ENCODE measurements at regions not wholly inside any gene's neighbourhood (a gene's known extent, or its start where the extent isn't known, plus 50 kb on each side); places are given as distances from the start of the nearest gene placed in this dataset.

DNA sequence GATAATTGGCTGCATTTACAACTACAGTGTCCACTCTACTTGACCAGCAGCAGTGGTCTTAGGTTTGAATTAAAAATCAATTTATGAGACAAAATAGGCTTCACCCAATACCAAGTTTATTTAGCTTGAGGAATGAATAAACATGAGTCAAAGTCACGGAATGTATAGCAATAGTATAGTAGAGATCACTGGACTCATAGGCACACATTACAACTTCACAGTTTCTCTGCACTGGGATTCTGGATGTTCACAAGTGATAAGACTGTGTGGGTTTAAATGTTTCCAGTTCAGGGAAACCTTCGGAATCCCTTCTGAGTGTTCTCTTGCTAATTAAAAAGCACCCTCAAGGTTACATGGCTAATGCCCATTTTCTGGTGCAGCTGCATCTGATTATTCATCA, 1064.9 kb downstream of the SLITRK5 start:
- Mint-ChIP-seq H3K27me3 (ENCODE audit: low read depth) (no peaks in the 10 kb centered on the region), H3K36me3 (ENCODE audit: low read depth) (no peaks in the 10 kb centered on the region)

DNA sequence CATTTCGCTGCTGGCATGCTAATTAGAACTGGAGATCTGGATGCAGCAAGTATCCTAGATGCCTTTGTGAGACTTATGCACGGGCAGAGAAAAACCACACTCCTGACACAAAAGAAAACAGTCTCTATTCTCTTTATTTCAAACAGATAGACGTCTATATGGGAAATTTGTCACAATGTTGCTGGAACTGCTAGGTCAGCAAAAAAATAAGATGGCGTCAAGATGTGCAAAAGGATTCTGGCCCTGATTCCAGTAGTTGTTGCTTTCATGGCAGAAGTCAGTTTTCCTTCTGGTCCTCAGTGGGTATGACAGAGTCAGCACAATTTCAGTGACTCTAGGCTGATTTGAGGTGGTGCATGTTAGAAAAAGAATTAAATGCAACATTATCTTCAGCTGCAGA, 1068.0 kb downstream of the SLITRK5 start:
- H3K4me1 Mint-ChIP-seq (ENCODE audit: low read depth), result no peaks in the 10 kb centered on the region
- H3K27ac Mint-ChIP-seq, result no peak overlapping the region
- CTCF ChIA-PET, result no interaction called here
- H3K27me3 Mint-ChIP-seq (ENCODE audit: low read depth), result no peaks in the 10 kb centered on the region
- intact Hi-C loops (cut with micrococcal nuclease), result no loop called here
- no peak overlapping the region for H3K4me3 Mint-ChIP-seq
- DNase-seq, result no peak
- no peaks in the 10 kb centered on the region for H3K36me3 Mint-ChIP-seq (ENCODE audit: low read depth)
- H3K9me3 Mint-ChIP-seq, result peaks cover 7% of the 10 kb centered on the region

More for the DNA sequence above, 1064.9 kb downstream of the SLITRK5 start:
- Mint-ChIP-seq H3K4me3 (no peak overlapping the region), H3K4me1 (ENCODE audit: low read depth) (no peaks in the 10 kb centered on the region), H3K27ac (no peak overlapping the region), H3K9me3 (peaks cover 4% of the 10 kb centered on the region)
- DNase-seq, result no peak
- CTCF ChIA-PET, result no interaction called here
- intact Hi-C loops (cut with micrococcal nuclease), result no loop called here

- intact Hi-C loops (cut with micrococcal nuclease), result no loop called here
- no peak for DNase-seq
- H3K9me3 Mint-ChIP-seq, result peaks cover 3% of the 10 kb centered on the region
- H3K27ac Mint-ChIP-seq, result no peak overlapping the region
- CTCF ChIA-PET, result no interaction called here
- no peaks in the 10 kb centered on the region for H3K4me1 Mint-ChIP-seq (ENCODE audit: low read depth)
- H3K27me3 Mint-ChIP-seq (ENCODE audit: low read depth), result no peaks in the 10 kb centered on the region
- H3K4me3 Mint-ChIP-seq, result no peak overlapping the region
- no peaks in the 10 kb centered on the region for H3K36me3 Mint-ChIP-seq (ENCODE audit: low read depth)
Measured at GRCh38 chr13:88744289-88744688, 1073.1 kb downstream of the SLITRK5 start.

GRCh38 chr13:88745011-88745410, 1073.8 kb downstream of the SLITRK5 start:
- Mint-ChIP-seq H3K27me3 (ENCODE audit: low read depth) (no peaks in the 10 kb centered on the region), H3K4me1 (ENCODE audit: low read depth) (no peaks in the 10 kb centered on the region), H3K4me3 (no peak overlapping the region), H3K9me3 (peaks cover 3% of the 10 kb centered on the region), H3K36me3 (ENCODE audit: low read depth) (no peaks in the 10 kb centered on the region), H3K27ac (no peak overlapping the region)
- CTCF ChIA-PET, result no interaction called here
- DNase-seq, result no peak
- intact Hi-C loops (cut with micrococcal nuclease), result no loop called here

GRCh38 chr13:88752041-88752440, 1080.9 kb downstream of the SLITRK5 start:
- no peaks in the 10 kb centered on the region for H3K4me1 Mint-ChIP-seq (ENCODE audit: low read depth)
- H3K27ac Mint-ChIP-seq, result no peak overlapping the region
- H3K4me3 Mint-ChIP-seq, result no peak overlapping the region
- H3K27me3 Mint-ChIP-seq (ENCODE audit: low read depth), result no peaks in the 10 kb centered on the region
- CTCF ChIA-PET, result no interaction called here
- H3K36me3 Mint-ChIP-seq (ENCODE audit: low read depth), result no peaks in the 10 kb centered on the region
- DNase-seq, result no peak
- intact Hi-C loops (cut with micrococcal nuclease), result no loop called here
- peaks cover 5% of the 10 kb centered on the region for H3K9me3 Mint-ChIP-seq

- DNase-seq, result no peak
- CTCF ChIA-PET, result no interaction called here
- Mint-ChIP-seq H3K27me3 (ENCODE audit: low read depth) (no peaks in the 10 kb centered on the region), H3K27ac (no peak overlapping the region), H3K4me3 (no peak overlapping the region), H3K4me1 (ENCODE audit: low read depth) (no peaks in the 10 kb centered on the region), H3K9me3 (peaks cover 7% of the 10 kb centered on the region), H3K36me3 (ENCODE audit: low read depth) (no peaks in the 10 kb centered on the region)
- intact Hi-C loops (cut with micrococcal nuclease), result no loop called here
Measured at GRCh38 chr13:88754141-88754540, 1083.0 kb downstream of the SLITRK5 start.

- no peaks in the 10 kb centered on the region for H3K36me3 Mint-ChIP-seq (ENCODE audit: low read depth)
- CTCF ChIA-PET, result no interaction called here
- intact Hi-C loops (cut with micrococcal nuclease), result no loop called here
- no peaks in the 10 kb centered on the region for H3K4me1 Mint-ChIP-seq (ENCODE audit: low read depth)
- no peak overlapping the region for H3K27ac Mint-ChIP-seq
- DNase-seq, result no peak
- H3K4me3 Mint-ChIP-seq, result no peak overlapping the region
- no peaks in the 10 kb centered on the region for H3K27me3 Mint-ChIP-seq (ENCODE audit: low read depth)
- peaks cover 4% of the 10 kb centered on the region for H3K9me3 Mint-ChIP-seq
Measured at GRCh38 chr13:88761145-88761544, 1090.0 kb downstream of the SLITRK5 start.

DNA sequence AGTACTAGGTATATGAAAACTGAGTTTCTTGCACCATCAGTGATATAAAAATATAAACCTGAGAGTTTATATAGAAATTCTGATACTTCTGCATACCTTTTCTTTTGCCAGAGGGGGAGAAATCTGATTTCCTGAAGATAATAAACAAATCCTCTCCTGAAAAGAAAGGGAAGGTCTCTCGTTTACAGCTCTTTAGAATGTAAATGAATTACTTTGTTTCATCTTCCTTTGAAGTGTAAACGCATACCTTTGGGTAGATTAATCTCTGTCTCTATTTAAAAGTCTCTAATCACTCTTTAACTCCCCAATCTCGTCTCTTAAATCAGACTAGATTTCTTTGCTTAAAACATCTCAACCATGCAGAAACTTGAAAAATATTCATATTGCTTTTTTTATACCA, 1092.9 kb downstream of the SLITRK5 start:
- H3K4me1 Mint-ChIP-seq (ENCODE audit: low read depth), result no peaks in the 10 kb centered on the region
- H3K9me3 Mint-ChIP-seq, result peaks cover 1% of the 10 kb centered on the region
- no peak overlapping the region for H3K27ac Mint-ChIP-seq
- H3K27me3 Mint-ChIP-seq (ENCODE audit: low read depth), result no peaks in the 10 kb centered on the region
- intact Hi-C loops (cut with micrococcal nuclease), result no loop called here
- H3K36me3 Mint-ChIP-seq (ENCODE audit: low read depth), result no peaks in the 10 kb centered on the region
- H3K4me3 Mint-ChIP-seq, result no peak overlapping the region
- CTCF ChIA-PET, result no interaction called here
- no peak for DNase-seq

- H3K4me3 Mint-ChIP-seq, result no peak overlapping the region
- DNase-seq, result no peak
- H3K27me3 Mint-ChIP-seq (ENCODE audit: low read depth), result no peaks in the 10 kb centered on the region
- CTCF ChIA-PET, result no interaction called here
- H3K27ac Mint-ChIP-seq, result no peak overlapping the region
- no peaks in the 10 kb centered on the region for H3K36me3 Mint-ChIP-seq (ENCODE audit: low read depth)
- H3K9me3 Mint-ChIP-seq, result peaks cover 3% of the 10 kb centered on the region
- intact Hi-C loops (cut with micrococcal nuclease), result no loop called here
- no peaks in the 10 kb centered on the region for H3K4me1 Mint-ChIP-seq (ENCODE audit: low read depth)
Measured at GRCh38 chr13:88800505-88800904, 1129.3 kb downstream of the SLITRK5 start.

DNA sequence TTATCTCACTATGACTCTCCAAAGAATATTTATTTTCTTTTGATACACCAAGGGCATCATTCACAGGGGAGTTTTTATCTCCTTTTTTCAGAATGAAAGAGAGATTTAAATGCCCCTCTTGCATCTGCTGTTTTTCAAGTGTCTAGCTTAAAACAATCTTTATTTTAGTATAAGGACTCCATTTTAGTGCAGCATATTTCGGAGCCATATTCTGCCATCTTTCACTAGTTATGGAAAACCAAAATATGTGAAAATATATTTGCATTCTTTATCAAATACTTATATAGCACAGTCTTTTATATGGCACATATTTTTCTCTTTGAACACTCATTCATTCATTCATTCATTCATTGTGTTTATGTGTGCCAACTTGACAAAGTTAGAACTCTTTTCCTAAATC, 1130.2 kb downstream of the SLITRK5 start:
- DNase-seq, result no peak
- Mint-ChIP-seq H3K27ac (no peak overlapping the region), H3K36me3 (ENCODE audit: low read depth) (no peaks in the 10 kb centered on the region), H3K9me3 (peaks cover 3% of the 10 kb centered on the region), H3K4me3 (no peak overlapping the region), H3K27me3 (ENCODE audit: low read depth) (no peaks in the 10 kb centered on the region), H3K4me1 (ENCODE audit: low read depth) (no peaks in the 10 kb centered on the region)
- intact Hi-C loops (cut with micrococcal nuclease), result no loop called here
- CTCF ChIA-PET, result no interaction called here

- peaks cover 10% of the 10 kb centered on the region for H3K9me3 Mint-ChIP-seq
- no peaks in the 10 kb centered on the region for H3K4me1 Mint-ChIP-seq (ENCODE audit: low read depth)
- no peak for DNase-seq
- CTCF ChIA-PET, result no interaction called here
- intact Hi-C loops (cut with micrococcal nuclease), result no loop called here
- no peaks in the 10 kb centered on the region for H3K27me3 Mint-ChIP-seq (ENCODE audit: low read depth)
- H3K27ac Mint-ChIP-seq, result no peak overlapping the region
- no peak overlapping the region for H3K4me3 Mint-ChIP-seq
- no peaks in the 10 kb centered on the region for H3K36me3 Mint-ChIP-seq (ENCODE audit: low read depth)
Measured at GRCh38 chr13:88802886-88803285, 1131.7 kb downstream of the SLITRK5 start.

DNA sequence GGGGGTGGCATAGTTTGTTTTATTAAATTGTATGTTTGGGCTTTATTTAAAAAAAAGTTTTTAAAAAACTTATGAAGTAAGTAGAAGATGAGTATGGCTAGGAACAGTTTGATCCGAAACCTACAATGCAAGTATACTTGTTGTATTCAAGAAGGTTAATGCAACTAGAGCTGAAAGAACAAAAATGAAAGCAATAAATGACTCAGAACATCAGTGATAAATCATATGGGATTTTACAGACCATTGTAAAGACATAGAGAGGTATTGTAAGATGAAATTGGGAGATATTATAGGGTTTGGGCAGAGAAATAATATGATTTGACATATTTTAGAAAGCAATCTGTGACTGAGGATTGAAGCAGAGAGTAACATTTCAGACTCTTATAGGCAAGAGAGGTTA, 1135.3 kb downstream of the SLITRK5 start:
- CTCF ChIA-PET, result no interaction called here
- no peaks in the 10 kb centered on the region for H3K27me3 Mint-ChIP-seq (ENCODE audit: low read depth)
- H3K4me3 Mint-ChIP-seq, result no peak overlapping the region
- H3K36me3 Mint-ChIP-seq (ENCODE audit: low read depth), result no peaks in the 10 kb centered on the region
- no peaks in the 10 kb centered on the region for H3K4me1 Mint-ChIP-seq (ENCODE audit: low read depth)
- no peak for DNase-seq
- H3K27ac Mint-ChIP-seq, result no peak overlapping the region
- peaks cover 18% of the 10 kb centered on the region for H3K9me3 Mint-ChIP-seq
- intact Hi-C loops (cut with micrococcal nuclease), result no loop called here

DNA sequence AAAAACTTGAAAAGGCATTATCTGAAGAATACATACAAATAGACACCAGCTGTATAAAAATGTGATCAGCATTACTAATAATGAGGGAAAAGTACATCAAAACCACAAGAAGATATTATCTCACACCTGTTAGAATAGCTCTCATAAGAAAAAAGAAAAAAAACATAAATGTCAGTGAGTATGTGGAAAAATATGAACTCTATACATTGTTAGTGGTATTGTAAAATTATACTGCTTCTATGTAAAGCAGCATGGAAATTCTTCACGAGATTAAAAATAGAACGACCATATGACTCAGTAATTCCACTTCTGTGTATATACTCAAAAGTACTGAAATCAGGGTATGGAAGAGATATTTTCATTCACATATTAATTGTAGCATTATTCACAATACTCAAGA, 1146.4 kb downstream of the SLITRK5 start:
- no peak overlapping the region for H3K27ac Mint-ChIP-seq
- no peaks in the 10 kb centered on the region for H3K4me1 Mint-ChIP-seq (ENCODE audit: low read depth)
- no peak overlapping the region for H3K4me3 Mint-ChIP-seq
- no peaks in the 10 kb centered on the region for H3K36me3 Mint-ChIP-seq (ENCODE audit: low read depth)
- CTCF ChIA-PET, result no interaction called here
- H3K27me3 Mint-ChIP-seq (ENCODE audit: low read depth), result no peaks in the 10 kb centered on the region
- intact Hi-C loops (cut with micrococcal nuclease), result no loop called here
- H3K9me3 Mint-ChIP-seq, result peaks cover 9% of the 10 kb centered on the region
- no peak for DNase-seq

DNA sequence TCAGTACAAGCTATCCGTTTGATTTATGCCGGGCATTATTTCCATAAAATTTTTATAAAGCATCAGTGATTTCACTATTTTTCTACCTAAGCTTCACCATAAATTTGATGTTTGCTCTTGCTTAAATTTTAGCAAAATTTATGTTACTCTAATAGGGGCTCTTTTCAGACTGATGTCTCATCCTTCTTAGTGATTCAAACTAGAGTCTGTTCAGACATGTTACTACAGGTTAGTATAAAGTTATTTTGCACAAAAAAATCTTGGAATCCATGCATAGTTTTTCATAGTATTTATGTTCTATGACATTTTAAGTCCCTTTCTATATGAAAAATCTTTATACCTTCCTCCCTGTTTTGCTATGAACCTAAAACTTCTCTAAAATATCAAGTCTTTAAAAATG, 1151.9 kb downstream of the SLITRK5 start:
- CTCF ChIA-PET, result no interaction called here

More for the DNA sequence above, 1151.9 kb downstream of the SLITRK5 start:
- Mint-ChIP-seq H3K9me3 (peaks cover 5% of the 10 kb centered on the region), H3K36me3 (ENCODE audit: low read depth) (no peaks in the 10 kb centered on the region), H3K4me1 (ENCODE audit: low read depth) (no peaks in the 10 kb centered on the region), H3K27ac (no peak overlapping the region), H3K27me3 (ENCODE audit: low read depth) (no peaks in the 10 kb centered on the region), H3K4me3 (no peak overlapping the region)
- no peak for DNase-seq
- intact Hi-C loops (cut with micrococcal nuclease), result no loop called here

All from activated naive CD4-positive, alpha-beta T cell treated with anti-CD3 and anti-CD28 coated beads for 36 hours (primary cell).